IPS DF 6.9 (cell line): ENCODE measurements at regions not wholly inside any gene's neighbourhood (a gene's known extent, or its start where the extent isn't known, plus 50 kb on each side); places are given as distances from the start of the nearest gene placed in this dataset.
"Not testable (repeated sequence)": the region's sequence is repeated elsewhere in the genome, so short reads cannot be mapped to it uniquely, and the experiment has no call there.

Experiments used
- DNase-seq: peaks from one replicate; pipeline ENCODE4 v3.0.0-alpha.2; 2013; ENCODE audit warnings: low read depth, low spot score
- H3K27ac ChIP-seq: one replicate; pipeline ENCODE4 v1.5.1; 2013; ENCODE audit warnings: low read length, control low read depth
- H3K27me3 ChIP-seq: 2 replicates; pipeline ENCODE4 v1.6.1; 2013; ENCODE audit warnings: mild to moderate bottlenecking, low read length; ENCODE audit not compliant: control insufficient read depth, insufficient read depth
- H3K36me3 ChIP-seq: 2 replicates; pipeline ENCODE4 v1.6.1; 2013; ENCODE audit warnings: low read length; ENCODE audit not compliant: control insufficient read depth, insufficient read depth
- H3K4me1 ChIP-seq: 2 replicates; pipeline ENCODE4 v1.6.1; 2013; ENCODE audit warnings: low read length; ENCODE audit not compliant: control insufficient read depth, insufficient read depth
- H3K4me3 ChIP-seq: 2 replicates; pipeline ENCODE4 v1.5.1; 2013; ENCODE audit warnings: mild to moderate bottlenecking, low read length
- H3K9me3 ChIP-seq: 2 replicates; pipeline ENCODE4 v1.6.1; 2013; ENCODE audit warnings: low read length, inconsistent platforms; ENCODE audit not compliant: control insufficient read depth, insufficient read depth
- WGBS: extraction: QIAGEN DNeasy Blood & Tissue Kit; methylation state at CpG from one replicate; pipeline ENCODE4 v1.1.7; 2013; ENCODE audit warnings: mixed read lengths, missing lambda C conversion rate; ENCODE audit not compliant: insufficient read length, insufficient coverage; 5-methylcytosine and 5-hydroxymethylcytosine counted together

GRCh38 chr13:112222971-112223370 is 153.2 kb upstream of the SPACA7 start:
- DNase-seq: no peak
- Histone ChIP-seq H3K36me3 (no peaks in the 10 kb centered on the region), H3K27ac (no peak overlapping the region), H3K9me3 (no peaks in the 10 kb centered on the region), H3K4me1 (no peaks in the 10 kb centered on the region), H3K27me3 (no peaks in the 10 kb centered on the region), H3K4me3 (no peak overlapping the region)
- no CpG with 5 or more reads among the region's 14 CpGs for WGBS

GRCh38 chr13:112223929-112224328 is 152.2 kb upstream of the SPACA7 start:
- not testable (repeated sequence) for DNase-seq, H3K9me3 ChIP-seq, H3K27me3 ChIP-seq, H3K4me3 ChIP-seq, H3K27ac ChIP-seq, H3K36me3 ChIP-seq, H3K4me1 ChIP-seq
- WGBS: no CpG with 5 or more reads among the region's 9 CpGs

- no peak overlapping the region for H3K4me3 ChIP-seq
- no peaks in the 10 kb centered on the region for H3K36me3 ChIP-seq
- DNase-seq: no peak
- WGBS: no CpG with 5 or more reads among the region's 12 CpGs
- H3K27me3 ChIP-seq: no peaks in the 10 kb centered on the region
- no peaks in the 10 kb centered on the region for H3K4me1 ChIP-seq
- H3K9me3 ChIP-seq: no peaks in the 10 kb centered on the region
- H3K27ac ChIP-seq: no peak overlapping the region
Measured at GRCh38 chr13:112225429-112226090, 150.6 kb upstream of the SPACA7 start.

GRCh38 chr13:112226320-112227002 is 149.7 kb upstream of the SPACA7 start:
- Histone ChIP-seq H3K4me3 (no peak overlapping the region), H3K36me3 (no peaks in the 10 kb centered on the region), H3K4me1 (no peaks in the 10 kb centered on the region), H3K27me3 (no peaks in the 10 kb centered on the region), H3K9me3 (no peaks in the 10 kb centered on the region), H3K27ac (no peak overlapping the region)
- WGBS: no CpG with 5 or more reads among the region's 10 CpGs
- no peak for DNase-seq

GRCh38 chr13:112227031-112227430 is 149.1 kb upstream of the SPACA7 start:
- no peak for DNase-seq
- no CpG with 5 or more reads among the region's 12 CpGs for WGBS
- H3K36me3 ChIP-seq: no peaks in the 10 kb centered on the region
- no peaks in the 10 kb centered on the region for H3K4me1 ChIP-seq
- no peaks in the 10 kb centered on the region for H3K9me3 ChIP-seq
- no peak overlapping the region for H3K27ac ChIP-seq
- no peaks in the 10 kb centered on the region for H3K27me3 ChIP-seq
- no peak overlapping the region for H3K4me3 ChIP-seq

- Histone ChIP-seq H3K4me3 (no peak overlapping the region), H3K27ac (no peak overlapping the region), H3K4me1 (peaks cover 1% of the 10 kb centered on the region; the same call in 1 of the 2 replicates), H3K27me3 (no peaks in the 10 kb centered on the region), H3K36me3 (no peaks in the 10 kb centered on the region), H3K9me3 (no peaks in the 10 kb centered on the region)
- WGBS: no CpG with 5 or more reads among the region's 15 CpGs
- DNase-seq: no peak
Measured at GRCh38 chr13:112229445-112229844, 146.7 kb upstream of the SPACA7 start.

GRCh38 chr13:112229992-112230872 is 145.9 kb upstream of the SPACA7 start:
- no CpG with 5 or more reads among the region's 16 CpGs for WGBS
- H3K9me3 ChIP-seq: no peaks in the 10 kb centered on the region
- no peak overlapping the region for H3K4me3 ChIP-seq
- no peak for DNase-seq
- H3K27ac ChIP-seq: no peak overlapping the region
- H3K27me3 ChIP-seq: no peaks in the 10 kb centered on the region
- H3K36me3 ChIP-seq: no peaks in the 10 kb centered on the region
- peaks cover 1% of the 10 kb centered on the region; the same call in 1 of the 2 replicates for H3K4me1 ChIP-seq

GRCh38 chr13:112231451-112232083 is 144.6 kb upstream of the SPACA7 start:
- H3K27ac ChIP-seq: no peak overlapping the region
- H3K27me3 ChIP-seq: no peaks in the 10 kb centered on the region
- no peak overlapping the region for H3K4me3 ChIP-seq
- no peak for DNase-seq
- peaks cover 1% of the 10 kb centered on the region; the same call in 1 of the 2 replicates for H3K4me1 ChIP-seq
- H3K36me3 ChIP-seq: no peaks in the 10 kb centered on the region
- H3K9me3 ChIP-seq: no peaks in the 10 kb centered on the region
- WGBS: no CpG with 5 or more reads among the region's 21 CpGs

GRCh38 chr13:112233256-112233655 is 142.9 kb upstream of the SPACA7 start:
- WGBS: no CpG with 5 or more reads among the region's 18 CpGs

GRCh38 chr13:112233716-112234115 is 142.4 kb upstream of the SPACA7 start:
- Histone ChIP-seq H3K4me1 (peaks cover 1% of the 10 kb centered on the region; the same call in 1 of the 2 replicates), H3K36me3 (no peaks in the 10 kb centered on the region), H3K4me3 (no peak overlapping the region), H3K27me3 (no peaks in the 10 kb centered on the region), H3K9me3 (peaks cover 5% of the 10 kb centered on the region), H3K27ac (no peak overlapping the region)
- no CpG with 5 or more reads among the region's 8 CpGs for WGBS
- no peak for DNase-seq

More at GRCh38 chr13:112233256-112233655, 142.9 kb upstream of the SPACA7 start:
- no peak overlapping the region for H3K4me3 ChIP-seq
- H3K27ac ChIP-seq: no peak overlapping the region
- DNase-seq: no peak
- no peaks in the 10 kb centered on the region for H3K36me3 ChIP-seq
- no peaks in the 10 kb centered on the region for H3K27me3 ChIP-seq
- peaks cover 3% of the 10 kb centered on the region for H3K9me3 ChIP-seq
- peaks cover 1% of the 10 kb centered on the region; the same call in 1 of the 2 replicates for H3K4me1 ChIP-seq
